Activated CD4-positive, alpha-beta T cell treated with anti-CD3 and anti-CD28 coated beads, Interleukin-10, Interleukin-2, amounts not matched to agents 100 ng/mL and 50 ng/mL, durations not matched to agents 16 hours and 8 hours (primary cell): ENCODE measurements at regions not wholly inside any gene's neighbourhood (a gene's known extent, or its start where the extent isn't known, plus 50 kb on each side); places are given as distances from the start of the nearest gene placed in this dataset.
A peak's percentile ranks its signal among the peaks of the same experiment; 100 is the strongest.

Experiments
- DNase-seq: peaks from one replicate; pipeline ENCODE4 v3.0.0-alpha.2; 2020

DNA sequence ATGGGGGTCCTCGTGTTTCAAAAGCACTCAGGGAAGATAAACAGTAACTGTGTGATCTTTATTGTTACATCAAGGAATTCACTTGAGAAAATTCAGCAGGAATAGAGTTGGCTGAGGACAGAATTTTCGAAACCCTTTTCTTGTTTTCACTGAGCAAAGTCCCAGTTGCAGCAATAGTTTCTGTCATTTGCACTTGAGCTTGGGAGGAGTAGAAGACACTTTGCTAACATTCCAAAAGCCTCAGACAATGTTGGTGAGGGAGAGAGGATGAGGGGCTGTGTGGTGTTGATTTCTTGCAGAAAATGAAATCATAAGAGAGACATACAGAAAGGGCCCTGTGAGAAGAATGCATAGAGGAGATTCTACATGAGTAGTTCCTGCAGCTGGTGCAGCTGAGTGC is 151.9 kb upstream of the DIPK2B start:
- DNase-seq: no peak

DNA sequence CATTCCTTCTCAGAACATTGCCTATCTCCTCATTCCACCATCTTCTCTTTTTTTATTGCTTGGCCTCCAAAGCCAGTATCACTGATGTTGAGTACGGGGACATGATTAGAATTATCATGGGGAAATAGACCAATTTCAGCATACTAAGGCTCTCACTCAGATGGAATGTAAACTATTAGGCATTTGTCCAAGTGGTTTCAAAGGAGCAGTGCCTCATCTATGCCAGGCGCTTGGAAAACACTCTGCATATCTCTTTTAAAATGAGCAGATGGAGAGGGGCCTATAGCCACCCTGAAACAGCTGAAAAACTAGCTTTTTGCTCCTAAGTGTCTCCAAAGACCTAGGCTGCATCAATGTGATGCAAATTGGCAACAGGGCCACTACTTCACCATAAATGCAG is 150.8 kb upstream of the DIPK2B start:
- no peak for DNase-seq

DNA sequence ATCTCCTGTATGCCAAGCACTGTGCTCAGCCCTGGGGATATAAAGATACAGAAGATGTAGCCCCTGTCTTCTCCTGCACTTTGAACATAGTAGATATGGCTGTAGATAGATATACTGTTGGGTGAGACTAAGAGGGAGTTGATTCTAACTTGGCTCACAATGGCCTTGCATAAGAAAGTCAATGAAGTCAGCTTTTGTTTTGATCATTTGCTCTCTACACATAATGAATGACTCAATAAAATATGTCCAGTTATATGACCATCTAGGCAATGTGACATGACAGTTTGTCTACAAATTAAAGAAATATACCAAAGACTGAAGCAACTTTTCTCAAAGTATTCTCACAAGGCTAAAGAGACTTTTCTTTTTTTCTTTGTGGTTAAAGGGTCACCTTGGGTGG is 147.6 kb upstream of the DIPK2B start:
- no peak for DNase-seq

DNA sequence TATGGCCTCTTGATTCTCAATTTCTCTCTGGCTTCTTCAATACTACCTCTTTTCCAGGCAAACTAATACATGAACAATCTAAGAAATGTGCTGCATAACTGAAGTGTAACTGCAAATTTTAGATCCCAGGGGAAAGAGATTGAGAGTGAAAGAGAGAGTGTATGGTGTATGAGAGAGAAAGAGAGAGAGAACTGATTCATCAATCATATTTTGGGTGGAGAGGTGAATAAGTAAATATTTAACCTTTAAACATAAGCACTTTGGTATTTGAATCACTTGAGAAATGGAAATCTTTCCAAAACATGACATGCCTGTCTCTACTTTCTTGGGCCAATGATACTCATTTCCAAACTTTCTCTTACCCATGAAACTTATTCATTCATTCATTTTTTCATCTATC is 147.2 kb upstream of the DIPK2B start:
- no peak for DNase-seq

DNA sequence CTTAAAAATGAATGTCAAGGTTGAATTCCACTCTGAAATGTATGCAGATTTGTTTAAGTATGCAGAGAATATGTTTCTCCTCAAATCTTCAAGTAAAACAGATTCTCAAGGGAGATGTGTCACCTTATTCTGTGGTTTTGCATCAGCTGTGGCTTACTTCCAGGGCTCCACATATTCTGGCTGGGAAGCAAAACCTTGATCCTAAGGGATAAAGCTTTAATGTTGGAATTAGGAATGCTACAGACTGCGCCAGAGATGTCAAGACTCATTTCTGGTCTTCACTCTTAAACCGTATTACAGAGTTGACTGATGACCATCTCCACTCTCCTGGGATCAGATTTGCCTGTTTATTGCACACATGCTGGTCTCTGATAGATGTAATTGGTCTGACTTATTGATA is 143.9 kb upstream of the DIPK2B start:
- no peak for DNase-seq

DNA sequence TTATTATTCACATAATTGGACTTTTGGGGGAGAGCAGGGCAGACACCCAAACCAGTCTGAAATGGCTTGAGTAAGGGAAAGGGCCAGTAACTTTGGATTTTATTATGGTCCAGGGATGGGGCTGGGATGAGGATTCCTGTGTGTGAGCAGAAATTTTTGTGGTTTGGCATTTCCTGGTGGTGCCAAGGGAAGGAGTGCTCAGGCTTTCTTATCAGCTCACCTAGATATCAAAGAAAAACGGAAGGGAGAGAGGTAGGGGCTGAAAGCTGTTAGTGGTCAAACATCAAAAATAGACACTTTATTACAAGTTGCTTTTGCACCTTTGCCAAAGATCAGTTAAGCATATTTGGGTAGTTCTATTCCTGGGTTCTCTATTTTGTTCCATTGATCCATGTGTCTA is 128.5 kb upstream of the DIPK2B start:
- no peak for DNase-seq

DNA sequence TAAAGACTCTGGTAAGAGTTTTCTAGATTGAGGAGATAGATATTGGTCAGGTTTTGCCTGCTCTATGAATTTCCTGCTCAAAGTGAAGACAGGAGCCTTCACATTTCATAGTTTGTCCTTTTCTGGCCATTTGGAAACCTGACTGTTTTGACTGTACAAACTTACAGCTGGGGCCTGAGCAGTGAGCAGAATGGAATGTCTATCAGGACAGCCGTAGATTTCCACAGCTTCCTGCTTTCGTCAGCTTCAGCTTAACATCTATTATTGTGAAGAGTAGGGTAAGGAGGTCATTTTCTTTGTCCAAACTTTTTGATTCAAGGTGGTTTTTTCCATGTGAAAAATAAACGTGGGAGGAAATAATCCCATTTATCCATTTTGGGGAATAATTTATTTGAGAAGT is 124.3 kb upstream of the DIPK2B start:
- no peak for DNase-seq

DNA sequence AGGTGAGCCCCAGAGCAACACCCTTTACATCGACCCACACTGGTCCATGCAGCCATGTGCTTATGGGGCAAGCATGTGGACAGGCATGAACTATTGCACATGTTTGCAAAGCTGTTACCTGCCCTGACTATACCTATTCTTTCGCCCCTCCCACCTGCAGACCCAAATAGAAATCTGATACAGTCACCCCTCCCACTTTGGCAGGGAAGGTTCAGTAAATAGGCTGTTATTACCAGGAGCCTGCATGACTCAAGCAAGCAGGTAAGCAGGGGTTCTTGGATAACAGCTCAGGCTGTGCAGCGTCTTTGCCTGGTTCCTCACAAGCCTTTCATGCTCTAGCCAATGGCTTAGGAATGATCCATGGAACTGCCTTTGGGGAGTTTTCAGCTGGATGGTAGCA is 122.7 kb upstream of the DIPK2B start:
- DNase-seq: no peak

DNA sequence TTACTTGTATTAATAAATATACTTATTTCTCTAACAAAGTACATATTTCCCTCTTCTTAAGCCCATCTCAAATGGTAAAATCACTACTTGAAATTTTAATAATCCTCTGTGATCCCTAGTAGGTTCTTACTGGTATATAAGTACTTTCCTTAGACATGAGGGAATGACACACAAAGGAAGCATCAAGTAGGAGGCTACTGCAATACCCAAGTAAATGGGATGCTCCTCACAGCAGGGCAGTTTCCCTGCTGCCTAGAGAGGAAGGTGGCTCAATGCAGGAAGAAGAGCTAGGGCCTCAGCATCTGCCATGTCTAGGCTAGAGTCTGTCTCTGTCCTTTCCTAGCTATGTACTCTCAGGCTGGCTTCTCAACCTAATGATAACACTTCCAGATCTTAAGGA is 122.1 kb upstream of the DIPK2B start:
- no peak for DNase-seq

DNA sequence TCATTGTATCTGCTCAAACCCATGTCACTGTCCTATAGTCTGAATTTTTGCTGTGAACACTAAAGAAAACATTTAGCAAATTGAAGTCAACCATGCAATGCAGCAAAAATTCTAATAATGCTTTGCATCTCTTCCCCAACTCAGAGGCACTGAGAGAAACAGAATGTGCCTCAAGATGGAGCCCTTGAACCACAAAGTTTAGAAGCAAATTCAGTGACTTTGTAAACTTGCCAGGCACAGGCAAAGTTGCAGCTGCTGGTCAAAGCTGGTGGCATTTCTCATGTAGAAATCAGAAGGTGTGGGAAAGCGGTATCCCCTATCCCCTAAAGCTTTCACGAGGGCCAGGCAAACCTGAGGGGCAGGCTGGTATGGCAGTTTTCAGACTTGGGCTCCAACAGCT is 121.7 kb upstream of the DIPK2B start:
- DNase-seq: peak; percentile 25

DNA sequence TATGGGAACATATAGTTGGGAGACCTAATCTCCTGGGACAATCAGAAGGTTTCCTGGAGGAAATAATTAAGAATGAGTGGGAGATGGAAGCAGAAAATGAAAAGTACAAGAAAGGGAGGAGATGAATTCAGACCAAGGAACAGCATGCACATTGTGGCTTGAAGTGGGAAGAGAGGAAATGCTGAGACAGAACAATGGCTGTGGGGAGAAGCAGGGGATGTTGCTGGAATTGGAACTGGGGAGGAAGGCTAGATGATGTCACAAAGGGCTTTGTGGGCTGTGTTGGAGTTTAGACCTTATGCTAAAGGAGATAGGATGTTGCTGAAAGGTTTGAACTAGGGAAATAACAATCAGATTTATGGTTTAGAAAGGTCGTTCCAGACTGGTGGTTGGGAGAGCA is 119.5 kb upstream of the DIPK2B start:
- no peak for DNase-seq

DNA sequence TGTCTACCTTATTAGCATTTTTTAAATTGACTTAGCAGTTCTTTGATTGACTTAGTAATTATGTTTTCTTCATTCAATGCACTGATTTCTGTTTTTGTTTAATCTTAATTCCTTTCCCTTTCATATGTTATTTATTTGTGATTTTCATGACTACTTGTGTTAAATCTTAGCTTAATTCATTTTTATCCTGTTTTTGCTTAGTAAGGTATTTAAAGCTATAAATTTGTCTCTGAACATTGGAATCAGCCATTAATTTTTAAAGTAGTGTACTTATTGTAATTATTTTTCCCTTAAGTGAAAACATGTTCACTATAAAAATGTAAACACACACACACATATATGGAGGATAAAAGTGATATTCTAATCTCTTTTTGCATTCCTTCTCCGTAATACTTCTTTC is 109.1 kb upstream of the DIPK2B start:
- DNase-seq: no peak

DNA sequence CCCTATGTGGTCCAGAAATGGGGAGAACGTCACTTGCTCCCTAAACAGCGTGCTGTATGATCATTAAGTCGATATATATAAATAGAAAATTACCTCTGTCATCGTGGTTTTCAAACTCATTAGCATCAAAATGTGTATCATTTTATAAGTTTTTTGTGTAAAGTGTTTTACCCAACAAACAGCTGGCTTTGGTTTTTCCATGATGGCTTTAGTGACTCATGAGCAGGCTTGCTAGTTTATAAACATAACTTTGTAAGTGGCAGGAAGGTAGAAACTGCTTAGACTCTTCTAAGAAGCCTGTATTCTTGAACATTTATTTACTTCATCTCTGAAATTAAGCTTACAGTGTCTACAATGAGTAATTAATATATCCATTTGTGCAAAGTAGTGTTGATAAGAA is 108.4 kb upstream of the DIPK2B start:
- DNase-seq: no peak

DNA sequence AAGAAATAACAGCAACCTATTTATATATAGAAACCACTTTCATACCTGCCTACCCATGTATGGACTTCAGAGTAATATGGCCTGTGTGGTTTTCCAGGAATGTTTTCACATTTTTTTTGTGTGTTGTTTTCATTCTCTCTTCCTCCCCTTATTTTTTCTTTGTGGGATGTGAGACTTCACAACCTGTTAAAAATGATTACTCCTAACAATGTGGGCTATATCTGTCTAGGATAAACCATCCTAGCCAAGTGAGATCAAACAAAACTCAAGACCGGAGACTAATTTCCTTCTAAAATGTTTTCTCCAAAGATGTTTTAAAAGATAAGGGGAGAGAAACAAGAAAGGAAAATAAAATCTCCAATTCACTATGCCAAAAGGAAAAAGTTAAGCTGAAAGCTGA is 106.1 kb upstream of the DIPK2B start:
- no peak for DNase-seq

DNA sequence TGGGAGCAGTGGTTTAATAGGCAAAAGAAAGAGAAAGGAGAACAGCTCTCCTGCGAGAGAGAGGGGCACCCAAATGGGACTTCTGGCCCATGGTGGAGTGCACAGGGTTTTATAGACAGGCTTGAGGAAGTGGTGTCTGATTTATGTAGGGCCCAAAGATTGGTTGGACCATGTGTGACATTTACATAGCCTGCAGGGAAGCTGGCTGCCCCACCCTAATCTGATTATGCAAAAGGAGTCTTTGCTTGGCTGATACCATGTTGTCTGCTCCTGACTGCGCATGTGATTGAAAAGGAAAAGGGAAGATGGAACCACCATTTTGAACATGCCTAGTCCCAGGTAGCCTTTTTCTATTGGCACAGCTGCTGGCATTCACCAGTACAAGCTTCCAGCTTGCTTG is 100.0 kb upstream of the DIPK2B start:
- no peak for DNase-seq

DNA sequence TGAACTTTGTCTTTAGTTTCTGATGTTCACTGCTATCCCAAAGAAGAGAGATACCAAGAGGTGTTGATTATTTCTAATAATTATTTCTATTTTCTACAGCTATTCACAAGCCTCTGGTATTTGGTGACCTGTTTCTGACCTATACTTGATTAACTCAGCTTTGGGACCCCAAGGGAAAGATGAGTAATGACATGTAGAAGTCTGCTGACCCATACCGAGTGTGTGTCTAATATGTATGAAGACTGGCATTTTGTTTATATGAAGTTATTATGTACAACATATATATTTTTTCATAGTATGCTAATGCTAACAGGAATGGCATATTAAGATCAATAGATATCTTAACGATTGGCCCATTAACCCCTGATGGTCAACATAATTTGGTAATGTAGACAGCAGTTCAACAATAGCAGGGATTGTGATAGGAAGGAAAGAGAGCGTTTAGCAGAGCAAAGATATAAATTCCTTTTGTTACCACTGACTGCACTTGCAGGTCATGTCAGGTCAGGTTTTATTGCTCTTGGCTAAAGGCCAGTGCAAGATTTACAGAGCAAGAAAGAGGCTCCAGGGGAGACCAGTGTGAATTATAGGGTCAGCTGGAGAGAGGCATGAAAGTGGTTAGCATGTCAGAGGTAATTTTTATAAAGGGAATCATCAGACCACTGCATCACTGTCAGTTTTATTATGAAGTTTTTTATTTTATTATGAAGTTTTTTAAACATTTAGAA is 94.7 kb upstream of the DIPK2B start:
- no peak for DNase-seq

DNA sequence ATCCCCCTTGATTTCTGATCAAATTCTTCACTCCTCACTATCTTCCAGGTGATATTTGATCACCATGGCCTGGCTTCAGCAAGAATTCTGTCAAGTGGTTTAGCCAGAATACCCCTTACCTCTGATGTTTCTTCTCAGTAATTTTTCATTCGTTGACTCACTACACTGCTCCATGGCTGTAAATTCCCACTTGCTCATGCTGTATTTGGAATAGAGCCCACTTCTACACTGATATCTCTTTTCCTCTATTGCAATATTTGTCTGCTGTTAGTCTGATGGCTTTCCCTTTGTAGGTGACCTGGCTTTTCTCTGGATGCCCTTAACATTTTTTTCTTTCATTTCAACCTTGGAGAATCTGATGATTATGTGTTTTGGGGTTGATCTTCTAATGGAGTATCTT is 73.9 kb upstream of the DIPK2B start:
- no peak for DNase-seq

DNA sequence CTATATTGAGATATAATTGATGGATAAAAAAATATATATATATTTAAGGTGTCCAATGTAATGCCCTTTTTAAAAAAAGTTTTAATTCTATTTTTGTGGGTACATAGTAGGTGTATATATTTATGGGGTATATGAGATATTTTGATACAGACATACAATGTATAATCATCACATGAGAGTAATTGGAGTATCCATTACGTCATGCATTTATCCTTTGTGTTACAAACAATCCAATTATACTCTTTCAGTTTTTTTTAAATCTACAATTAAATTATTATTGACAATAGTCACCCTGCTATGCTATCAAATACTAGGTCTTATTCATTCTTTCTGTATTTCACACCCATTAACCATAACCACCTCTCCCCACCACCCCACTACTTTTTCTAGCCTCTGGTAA is 66.3 kb upstream of the DIPK2B start:
- DNase-seq: no peak

DNA sequence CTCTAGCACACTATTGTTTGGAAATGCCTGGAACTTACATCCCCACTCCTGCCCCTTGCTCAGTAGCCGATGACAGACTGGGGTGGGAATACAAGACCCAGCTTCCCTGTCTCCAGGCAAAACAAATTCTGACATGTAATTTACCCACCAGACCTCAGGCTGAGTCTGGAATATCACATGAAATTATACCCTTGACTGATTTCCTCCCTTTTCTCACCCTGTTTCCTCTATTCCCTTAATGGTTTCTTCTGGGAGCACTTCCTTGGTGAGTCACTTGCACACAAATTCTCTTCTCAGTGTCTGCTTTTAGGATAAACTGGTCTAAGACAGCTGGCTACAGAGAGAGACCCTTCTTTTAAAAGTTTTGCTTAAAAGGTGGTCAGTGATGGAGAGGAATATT is 65.8 kb upstream of the DIPK2B start:
- DNase-seq: no peak

DNA sequence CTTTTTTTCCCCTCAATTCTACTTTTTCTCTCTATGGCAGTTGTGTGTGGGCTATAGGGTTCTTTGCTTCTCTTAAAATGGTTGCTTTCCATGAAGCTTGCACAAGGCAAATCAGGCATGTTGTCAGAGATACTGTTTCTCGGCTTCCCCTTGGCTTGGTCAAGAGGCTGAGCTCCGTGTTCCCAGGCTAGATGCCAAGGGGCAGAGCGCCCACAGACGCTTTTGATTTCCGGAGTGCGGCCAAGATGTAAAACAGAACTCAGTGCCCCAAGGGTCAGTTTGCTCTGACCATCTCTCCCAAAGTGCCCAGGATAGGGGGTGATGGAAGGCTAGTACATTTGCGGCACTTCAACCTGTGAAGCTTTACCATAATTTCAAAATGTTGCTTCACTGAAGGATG is 64.2 kb upstream of the DIPK2B start:
- no peak for DNase-seq

DNA sequence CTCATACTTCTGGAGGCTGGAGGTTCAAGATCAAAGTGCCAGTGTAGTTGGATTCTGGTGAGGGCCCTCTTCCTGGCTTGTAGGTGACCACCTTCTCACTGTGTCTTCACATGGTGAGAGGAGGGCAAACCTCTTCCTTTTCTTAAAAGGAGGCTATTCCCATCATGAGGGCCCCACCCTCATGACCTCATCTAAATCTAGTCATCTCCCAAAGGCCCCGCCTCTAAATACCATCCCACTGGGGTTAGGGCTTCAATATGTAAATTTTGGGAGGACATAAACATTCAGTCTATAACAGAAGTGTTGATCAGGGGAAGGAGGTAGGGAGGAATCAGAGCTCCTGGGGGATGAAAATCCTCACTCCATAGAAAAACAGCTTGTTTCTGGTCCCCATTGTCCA is 60.8 kb upstream of the DIPK2B start:
- no peak for DNase-seq

DNA sequence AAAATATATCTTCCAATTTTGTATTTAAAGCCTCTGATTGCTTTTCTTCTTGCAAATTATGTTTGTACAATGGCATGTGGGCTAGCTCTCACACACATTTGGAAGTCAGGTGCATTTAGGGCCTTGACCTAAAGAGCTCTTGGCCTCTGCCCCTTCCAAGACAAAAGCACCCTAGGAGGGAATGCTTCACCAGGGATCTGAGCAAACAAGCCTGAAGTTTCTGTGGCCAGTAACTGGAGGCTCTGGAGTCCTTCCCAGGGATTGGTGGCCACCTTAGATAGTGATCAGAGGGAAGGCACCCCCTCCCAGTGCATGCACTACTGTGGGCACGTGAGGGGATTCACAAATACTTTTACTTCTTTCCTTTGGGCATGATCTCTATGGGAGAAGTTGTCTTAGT is 60.3 kb upstream of the DIPK2B start:
- no peak for DNase-seq

DNA sequence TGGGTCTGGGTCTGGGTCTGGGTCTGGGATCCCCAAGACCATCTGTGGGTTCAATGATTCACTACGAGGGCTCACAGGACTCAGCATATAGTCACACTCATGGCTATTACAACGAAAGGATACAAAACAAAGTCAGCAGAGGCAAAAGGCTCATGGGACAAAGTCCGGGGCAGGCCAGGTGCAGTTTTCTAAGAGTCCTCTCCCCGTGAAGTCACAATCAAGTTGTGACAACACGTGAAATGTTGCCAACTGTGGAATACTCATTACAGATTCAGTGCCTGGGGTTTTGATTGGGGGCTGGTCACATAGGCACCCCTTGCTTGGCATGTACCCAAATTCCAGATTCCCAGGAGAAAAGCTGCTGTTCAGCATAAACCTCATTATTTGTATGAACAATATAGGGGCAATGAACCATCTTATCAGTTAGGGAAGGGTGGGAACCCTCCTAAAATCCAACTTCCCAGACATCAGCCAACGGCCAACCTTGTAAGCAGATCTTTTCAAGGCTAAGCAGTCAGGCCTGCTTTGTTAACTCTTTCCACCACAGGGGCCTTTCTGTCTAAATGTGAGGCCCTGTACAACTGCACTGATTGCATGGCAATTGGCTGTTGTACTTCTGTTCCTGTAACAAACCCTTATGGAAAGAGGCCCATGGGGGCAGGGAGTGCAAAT is 58.2 kb upstream of the DIPK2B start:
- no peak for DNase-seq
